Umbilical cord (tissue), 1 donor: ENCODE measurements at regions not wholly inside any gene's neighbourhood (a gene's known extent, or its start where the extent isn't known, plus 50 kb on each side); places are given as distances from the start of the nearest gene placed in this dataset.

Experiments used
- DNase-seq: peaks from one replicate; pipeline ENCODE4 v3.0.0-alpha.2; 2015; ENCODE audit warnings: low spot score

DNA sequence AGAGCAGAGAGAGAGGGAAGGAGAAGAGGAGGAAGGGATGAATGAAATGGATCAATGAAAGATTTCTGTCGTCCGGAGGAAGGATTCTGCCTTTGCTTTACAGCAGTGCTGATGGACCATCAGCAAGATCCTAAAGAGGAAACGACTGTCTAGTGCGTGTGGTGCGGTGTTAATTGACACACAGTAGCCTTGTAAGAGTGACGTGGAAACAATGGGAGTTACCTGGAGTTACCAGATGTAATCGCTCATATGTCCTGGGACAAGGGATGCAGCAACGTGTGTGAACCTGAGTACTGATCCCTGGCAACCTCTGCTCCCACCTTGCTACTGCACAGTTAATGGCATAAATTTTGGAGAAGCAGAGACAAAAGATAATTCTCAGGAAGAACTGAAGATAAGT is 62.6 kb upstream of the TPRG1 start:
- no peak for DNase-seq

DNA sequence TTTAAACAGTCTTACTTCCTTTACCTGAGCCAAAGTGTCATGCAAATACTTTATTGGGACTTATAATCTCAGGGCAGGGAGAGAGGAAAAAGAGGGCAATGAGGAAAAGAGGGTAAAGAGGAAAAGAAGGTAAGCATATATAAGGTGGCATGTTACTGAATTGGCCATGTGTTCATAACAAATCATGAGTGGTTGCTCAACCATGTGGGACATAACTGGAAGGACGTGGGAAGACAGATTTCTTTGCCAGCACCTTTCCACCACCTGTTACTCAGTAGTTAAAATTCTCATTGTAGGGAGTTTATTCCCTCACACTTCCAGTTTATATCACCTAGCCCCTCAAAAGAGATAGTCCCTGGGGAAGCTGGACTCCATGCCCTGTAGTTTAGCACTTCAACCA is 54.7 kb upstream of the TPRG1 start:
- no peak for DNase-seq

DNA sequence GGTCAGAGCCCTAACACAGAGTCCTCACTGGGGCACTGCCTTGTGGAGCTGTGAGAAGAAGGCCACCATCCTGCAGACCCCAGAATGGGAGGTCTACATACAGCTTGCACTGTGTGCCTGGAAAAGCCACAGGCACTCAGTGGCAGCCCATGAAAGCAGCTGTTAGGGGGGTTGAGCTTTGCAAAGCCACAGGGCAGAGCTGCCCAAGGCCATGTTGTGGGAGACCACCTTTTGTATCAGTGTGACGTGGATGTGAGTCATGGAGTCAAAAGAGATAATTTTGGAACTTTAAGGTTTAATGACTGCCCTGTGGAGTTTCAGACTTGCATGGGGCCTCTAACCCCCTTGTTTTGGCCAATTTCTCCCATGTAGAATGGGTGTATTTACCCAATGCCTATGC is 52.9 kb upstream of the TPRG1 start:
- DNase-seq, result no peak

DNA sequence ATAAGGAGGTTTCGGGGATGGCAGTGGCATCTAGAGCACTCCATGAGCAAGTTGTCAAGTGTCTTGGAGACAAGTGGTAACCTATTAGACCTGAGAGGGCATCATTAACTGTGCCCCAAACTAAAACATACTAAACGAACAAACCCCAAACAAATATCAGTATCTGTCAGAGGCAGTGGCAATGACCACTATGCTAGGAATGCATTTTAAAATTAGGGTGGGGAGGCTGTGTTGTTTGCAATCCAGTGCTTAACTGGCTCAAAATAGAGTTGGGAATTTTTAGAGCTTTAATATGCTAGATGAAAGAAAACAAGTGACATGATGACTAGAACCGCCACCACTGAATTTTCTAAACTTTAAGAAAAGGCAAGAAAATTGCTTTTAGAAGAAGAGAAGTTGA is 51.8 kb upstream of the TPRG1 start:
- no peak for DNase-seq

DNA sequence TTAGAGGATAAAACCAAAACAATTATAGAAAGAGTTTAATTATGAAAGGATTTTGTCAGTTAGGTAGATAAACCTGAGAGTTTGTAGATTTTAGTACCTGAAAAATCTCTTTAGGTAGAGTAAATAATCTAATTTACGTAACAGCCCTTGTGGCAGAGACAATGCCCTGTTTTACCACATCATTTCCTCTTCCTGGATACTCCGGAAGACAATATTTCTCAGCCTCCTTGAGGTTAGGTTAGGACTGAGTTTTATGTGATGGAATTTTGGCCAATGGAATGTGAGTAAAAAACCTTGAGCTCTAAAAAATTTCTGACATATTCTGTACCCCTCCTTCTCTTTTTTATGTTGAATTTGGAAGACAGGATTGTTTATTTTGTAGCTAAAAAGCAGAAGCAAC is 50.7 kb upstream of the TPRG1 start:
- no peak for DNase-seq
